K562 (cell line): ENCODE measurements at regions not wholly inside any gene's neighbourhood (a gene's known extent, or its start where the extent isn't known, plus 50 kb on each side); places are given as distances from the start of the nearest gene placed in this dataset.
A peak's percentile ranks its signal among the peaks of the same experiment; 100 is the strongest.

ENCODE experiments used
- ATAC-seq: fragments of 200-7000 bp; cut with Tn5 transposase; 3 replicates; pipeline ENCODE4 v1.9.1; 2020; ENCODE audit warnings: moderate library complexity
- BruUV-seq: library from RNA; stranded (reverse); fragments of 400-500 nt; replicated peaks from 2 replicates; lab custom pipeline; 2021; lab: Mats Ljungman, UMichigan
- CTCF ChIA-PET: fragments of 300-600 bp; formaldehyde crosslinking; extraction: SDS; loops from one replicate; lab custom pipeline; 2021; ENCODE audit warnings: low intra/inter-chr PET ratio; lab: Yijun Ruan, JAX
- POLR2A ChIA-PET: fragments of 300-600, 350-650 bp; sonication (Branson Sonifier 250); formaldehyde crosslinking; extraction: SDS; loops from one replicate; lab custom pipeline; 2021; ENCODE audit warnings: antibody characterized with exemption, inconsistent platforms; lab: Yijun Ruan, JAX
- DNase-seq, 4 experiments: peaks; one replicate each; pipeline versions ENCODE4 v3.0.0 to v3.0.0-alpha.2; 2011 to 2018; ENCODE audit warnings: low spot score in 3 of 4, mixed read lengths in 3 of 4; ENCODE audit errors: extremely low read depth in 1 of 4
- FAIRE-seq: peaks from 2 replicates; lab custom pipeline; 2011; peaks lifted over from hg19 to GRCh38; lab: Jason Lieb, UNC
- H2AFZ ChIP-seq: 2 replicates; pipeline ENCODE4 v1.6.0; 2011; ENCODE audit warnings: low read depth, low read length, control low read depth, inconsistent platforms
- H3K27ac ChIP-seq: fragments of 200-600 bp; 3 replicates; pipeline ENCODE4 v1.8.0; 2011; ENCODE audit warnings: low read depth, mild to moderate bottlenecking, control low read depth, inconsistent platforms, low read length, moderate library complexity, mixed read lengths; ENCODE audit errors: extremely low read depth
- H3K27me3 ChIP-seq, 2 experiments: fragments of 300-600 bp in 1 of 2; 2 replicates in 1 of 2; 3 replicates in 1 of 2; pipeline versions ENCODE4 v1.6.0 to v1.8.0; 2011; ENCODE audit warnings: inconsistent platforms in 2 of 2, low read length in 2 of 2, mild to moderate bottlenecking in 1 of 2, mixed read lengths in 1 of 2, moderate library complexity in 1 of 2; ENCODE audit not compliant: control insufficient read depth in 2 of 2, insufficient read depth in 2 of 2
- H3K36me3 ChIP-seq: fragments of 300-600 bp; 3 replicates; pipeline ENCODE4 v1.8.0; 2011; ENCODE audit warnings: mild to moderate bottlenecking, low read length, inconsistent platforms; ENCODE audit not compliant: control insufficient read depth, insufficient read depth
- H3K4me1 ChIP-seq, 2 experiments: fragments of 200-600 bp in 1 of 2; replicated peaks in 1 of 2; 2 replicates in 1 of 2; 3 replicates in 1 of 2; pipeline versions ENCODE4 v1.5.1 to v1.8.0; 2011; ENCODE audit warnings: inconsistent platforms in 2 of 2, low read length in 2 of 2, mild to moderate bottlenecking in 1 of 2, mixed read lengths in 1 of 2, moderate library complexity in 1 of 2; ENCODE audit not compliant: control insufficient read depth in 2 of 2, insufficient read depth in 2 of 2
- H3K4me2 ChIP-seq: 2 replicates; pipeline ENCODE4 v1.6.1; 2011; ENCODE audit warnings: low read length, control low read depth, inconsistent platforms, mixed read lengths; ENCODE audit not compliant: insufficient read depth
- H3K4me3 ChIP-seq: fragments of 200-600 bp; sonication (generic), shearing (Covaris generic); 2 replicates; pipeline ENCODE4 v1.5.1; 2016; ENCODE audit warnings: control low read depth, inconsistent platforms
- H3K79me2 ChIP-seq: fragments of 200-600 bp; 3 replicates; pipeline ENCODE4 v1.8.0; 2011; ENCODE audit warnings: low read length, inconsistent platforms; ENCODE audit not compliant: control insufficient read depth, insufficient read depth
- H3K9ac ChIP-seq, 2 experiments: 2 replicates each; pipeline versions ENCODE4 v1.6.0 to v1.6.1; 2011; ENCODE audit warnings: low read depth in 2 of 2, low read length in 2 of 2, control low read depth in 1 of 2, inconsistent platforms in 1 of 2, mild to moderate bottlenecking in 1 of 2, mixed read lengths in 1 of 2; ENCODE audit not compliant: insufficient read depth in 1 of 2
- H3K9me1 ChIP-seq: one replicate; pipeline ENCODE4 v1.6.0; 2011; ENCODE audit warnings: inconsistent platforms, mild to moderate bottlenecking, low read length, moderate library complexity; ENCODE audit not compliant: control insufficient read depth, insufficient read depth
- H3K9me3 ChIP-seq: replicated peaks from 2 replicates; pipeline ENCODE4 v1.5.1; 2011; ENCODE audit warnings: low read depth, low read length, inconsistent platforms; ENCODE audit not compliant: control insufficient read depth, insufficient read depth
- H4K20me1 ChIP-seq: replicated peaks from 2 replicates; pipeline ENCODE4 v1.6.1; 2011; ENCODE audit warnings: low read length, inconsistent platforms, mixed read lengths; ENCODE audit not compliant: control insufficient read depth, insufficient read depth
- CTCF ChIP-seq, 3 experiments: IDR thresholded peaks in 2 of 3; conservative IDR thresholded peaks in 1 of 3; 2 replicates each; pipeline ENCODE4 v1.5.1; 2011 to 2012; ENCODE audit warnings: low read length in 3 of 3, mild to moderate bottlenecking in 3 of 3, control low read depth in 2 of 3, improper control_type of control experiment in 1 of 3, inconsistent platforms in 1 of 3, low read depth in 1 of 3, mixed read lengths in 1 of 3, moderate library complexity in 1 of 3; ENCODE audit not compliant: insufficient read depth in 2 of 3
- DEAF1 ChIP-seq: fragments of 450-650 bp; formaldehyde crosslinking; IDR thresholded peaks from 2 replicates; pipeline ENCODE4 v1.4.0; 2020; ENCODE audit warnings: mild to moderate bottlenecking, moderate library complexity
- ELK3 ChIP-seq: fragments of 450-650 bp; formaldehyde crosslinking; IDR thresholded peaks from 2 replicates; pipeline ENCODE4 v1.4.0; 2020; ENCODE audit warnings: mild to moderate bottlenecking
- RAD21 ChIP-seq, 2 experiments: fragments of 250-450 bp in 1 of 2; fragments of 450-650 bp in 1 of 2; sonication (Bioruptor Pico) in 1 of 2; formaldehyde crosslinking in 1 of 2; IDR thresholded peaks in 1 of 2; conservative IDR thresholded peaks in 1 of 2; 2 replicates each; pipeline versions ENCODE4 v1.4.0 to v1.8.0; 2020 to 2022; ENCODE audit warnings: mild to moderate bottlenecking in 2 of 2, moderate library complexity in 1 of 2
- SMC3 ChIP-seq: conservative IDR thresholded peaks from 2 replicates; pipeline ENCODE4 v1.6.1; 2011; ENCODE audit warnings: low read depth, low read length, improper control_type of control experiment; ENCODE audit not compliant: insufficient read depth
- ZFP1 ChIP-seq: fragments of 450-650 bp; formaldehyde crosslinking; IDR thresholded peaks from 2 replicates; pipeline ENCODE4 v1.4.0; 2020; ENCODE audit warnings: mild to moderate bottlenecking, mixed read lengths
- ZFPM2 ChIP-seq: fragments of 250-450 bp; sonication (Bioruptor Pico); IDR thresholded peaks from 2 replicates; pipeline ENCODE4 v1.5.1; 2022; ENCODE audit warnings: mild to moderate bottlenecking
- ZNF778 ChIP-seq: fragments of 450-650 bp; formaldehyde crosslinking; IDR thresholded peaks from 2 replicates; pipeline ENCODE4 v1.4.0; 2020; ENCODE audit warnings: mild to moderate bottlenecking, moderate library complexity
- WGBS: fragments of 100-300 bp; shearing (Covaris generic); methylation state at CpG from one replicate; pipeline ENCODE4 v1.1.6; 2016; ENCODE audit warnings: low coverage, mixed read lengths; ENCODE audit not compliant: insufficient coverage; ENCODE audit errors: missing lambda C conversion rate; 5-methylcytosine and 5-hydroxymethylcytosine counted together
- in situ Hi-C: fragments of 300-500 bp; cut with MboI; formaldehyde crosslinking; loops from 4 replicates; pipeline ENCODE4 v1.15.0; 2018; ENCODE audit warnings: inconsistent platforms, mixed read lengths
- intact Hi-C: fragments of 100-400 bp; cut with micrococcal nuclease; formaldehyde crosslinking; loops from 2 replicates; pipeline ENCODE4 v1.14.2; 2022

GRCh38 chr3:31132132-31132769, 237.8 kb upstream of the GADL1 start:
- ChIA-PET CTCF (interaction anchor here (1.4 kb wide), 1 partner anchor 363 kb away, joined by 4 read pairs; no protein-coding TSS in a partner anchor), POLR2A (no interaction called here)
- H3K9me1 ChIP-seq, result no peaks in the 10 kb centered on the region
- DNase-seq, result peak in 2 of 4 experiments; percentile 16 to 38
- H3K9ac ChIP-seq, result no peak overlapping the region
- WGBS, result 7% methylated on average over 2 of the region's 2 CpGs
- intact Hi-C loops (loop anchor here (5.0 kb wide), 2 partner anchors 200 to 355 kb away; no protein-coding TSS in a partner anchor), in situ Hi-C loops (no loop called here)
- H3K4me3 ChIP-seq, result no peak overlapping the region
- no TSS peak for BruUV-seq
- no peaks in the 10 kb centered on the region for H3K27me3 ChIP-seq
- no peaks in the 10 kb centered on the region for H3K36me3 ChIP-seq
- no peak overlapping the region for H3K4me2 ChIP-seq
- no peak for FAIRE-seq
- no peaks in the 10 kb centered on the region for H3K79me2 ChIP-seq
- H2AFZ ChIP-seq, result no peak overlapping the region
- H3K9me3 ChIP-seq, result no peaks in the 10 kb centered on the region
- ATAC-seq, result peak; percentile 33; the same call in 1 of the 3 replicates
- no peaks in the 10 kb centered on the region for H3K4me1 ChIP-seq
- no peak overlapping the region for H3K27ac ChIP-seq
- no peaks in the 10 kb centered on the region for H4K20me1 ChIP-seq
- TF ChIP-seq CTCF (IDR thresholded peaks at IDR 0.05 in 2 of 3, conservative IDR thresholded peaks at IDR 0.05 in 1 of 3; ENCODE audit: insufficient read depth in 2 of 3, low read depth in 1 of 3, low read length in 3 of 3) (peak in 2 of 3 experiments; percentile 31 to 54; a peak in 3 of 6 replicates), ZNF778 (CRISPR knock-in tag) (no peak), ZFPM2 (CRISPR knock-in tag) (no peak), SMC3 (peak; percentile 42; the same call in 1 of the 2 replicates), ZFP1 (CRISPR knock-in tag) (peak; percentile 58), RAD21 (CRISPR knock-in tag; conservative IDR thresholded peaks at IDR 0.05 in 1 of 2, IDR thresholded peaks at IDR 0.05 in 1 of 2) (peak; percentile 92 to 93), DEAF1 (peak; percentile 89), ELK3 (no peak)
